SU-DHL-6 (cell line): ENCODE measurements at regions not wholly inside any gene's neighbourhood (a gene's known extent, or its start where the extent isn't known, plus 50 kb on each side); places are given as distances from the start of the nearest gene placed in this dataset.

Source experiments
- H2AFZ ChIP-seq: fragments of 200-600 bp; sonication (generic); 2 replicates; pipeline ENCODE4 v1.6.1; 2014; ENCODE audit warnings: low read depth, mild to moderate bottlenecking, moderate library complexity, mixed read lengths, antibody characterized with exemption, low read length; ENCODE audit not compliant: severe bottlenecking
- H3F3A ChIP-seq: fragments of 200-600 bp; shearing (Covaris generic); 2 replicates; pipeline ENCODE4 v1.6.0; 2016; ENCODE audit warnings: antibody characterized with exemption, mild to moderate bottlenecking; ENCODE audit not compliant: insufficient read depth
- H3K27ac ChIP-seq: fragments of 200-600 bp; sonication (generic); 2 replicates; pipeline ENCODE4 v1.5.1; 2016; ENCODE audit warnings: low read depth, mild to moderate bottlenecking, low read length, moderate library complexity, mixed read lengths
- H3K27me3 ChIP-seq: fragments of 200-600 bp; sonication (generic), shearing (Covaris generic); 2 replicates; pipeline ENCODE4 v1.6.0; 2014; ENCODE audit warnings: mild to moderate bottlenecking, low read length
- H3K36me3 ChIP-seq: fragments of 200-600 bp; sonication (generic); 2 replicates; pipeline ENCODE4 v1.6.1; 2014; ENCODE audit warnings: mild to moderate bottlenecking, low read length, mixed read lengths
- H3K4me2 ChIP-seq: fragments of 300-600, 200-600 bp; shearing (Covaris generic), sonication (generic); 2 replicates; pipeline ENCODE4 v1.6.0; 2014; ENCODE audit warnings: low read length, low read depth, mild to moderate bottlenecking; ENCODE audit not compliant: poor library complexity, severe bottlenecking
- H3K4me3 ChIP-seq: fragments of 200-600 bp; sonication (generic); 2 replicates; pipeline ENCODE4 v1.5.1; 2014; ENCODE audit warnings: antibody characterized with exemption, low read length, mild to moderate bottlenecking, mixed read lengths; ENCODE audit not compliant: insufficient read depth, poor library complexity, severe bottlenecking
- H3K79me2 ChIP-seq: fragments of 200-600 bp; sonication (generic); 2 replicates; pipeline ENCODE4 v1.6.1; 2014; ENCODE audit warnings: mild to moderate bottlenecking, low read length, moderate library complexity; ENCODE audit not compliant: insufficient read depth
- H3K9ac ChIP-seq: fragments of 200-600 bp; sonication (generic); 2 replicates; pipeline ENCODE4 v1.7.0; 2014; ENCODE audit warnings: mild to moderate bottlenecking, low read length
- H3K9me2 ChIP-seq: fragments of 200-600 bp; sonication (generic); replicated peaks from 2 replicates; pipeline ENCODE4 v1.6.1; 2014; ENCODE audit warnings: low read length; ENCODE audit not compliant: insufficient read depth
- H3K9me3 ChIP-seq: fragments of 200-600 bp; sonication (generic); 2 replicates; pipeline ENCODE4 v1.6.1; 2014; ENCODE audit warnings: low read length, mixed read lengths; ENCODE audit not compliant: insufficient read depth
- H4K20me1 ChIP-seq: fragments of 200-600 bp; sonication (generic); 2 replicates; pipeline ENCODE4 v1.6.1; 2014; ENCODE audit warnings: low read depth, mild to moderate bottlenecking, antibody characterized with exemption, low read length, moderate library complexity, mixed read lengths
- EZH2phosphoT487 ChIP-seq: fragments of 200-600 bp; sonication (generic), shearing (Covaris generic); conservative IDR thresholded peaks from 2 replicates; pipeline ENCODE4 v1.6.1; 2018; ENCODE audit warnings: mild to moderate bottlenecking, antibody characterized with exemption, low read length, moderate library complexity, mixed read lengths
- TF ChIP-seq, protein P1 (sequence below): fragments of 200-600 bp; sonication (generic); IDR thresholded peaks from one replicate; pipeline ENCODE4 v1.5.1; 2017; ENCODE audit warnings: antibody characterized with exemption, mild to moderate bottlenecking, low read length, moderate library complexity; ENCODE audit not compliant: insufficient read depth, poor library complexity, severe bottlenecking

DNA sequence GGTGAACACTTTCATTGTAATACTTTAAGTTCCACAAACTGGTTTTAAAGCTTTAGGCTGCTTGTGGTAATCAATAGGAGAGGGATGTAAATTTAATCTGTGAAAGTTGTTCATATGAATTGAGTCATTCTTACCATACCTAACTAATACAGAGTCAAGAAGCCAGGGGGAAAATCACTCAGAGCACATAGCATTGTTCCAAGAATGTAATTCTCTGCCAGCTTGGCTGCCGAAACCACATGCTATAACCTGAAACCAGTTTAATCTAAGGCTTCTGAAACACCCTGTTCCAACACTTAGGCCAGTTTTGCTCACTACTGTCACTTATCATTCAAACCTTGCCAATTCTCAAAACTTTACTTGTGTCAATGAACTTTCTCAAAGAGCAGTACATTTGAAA is 528.8 kb upstream of the GRAMD2B start:
- no peaks in the 10 kb centered on the region for H3K36me3 ChIP-seq
- no peak overlapping the region for H2AFZ ChIP-seq
- no peak overlapping the region for H3K4me2 ChIP-seq
- no peaks in the 10 kb centered on the region for H3K27me3 ChIP-seq
- no peak overlapping the region for H3K9ac ChIP-seq
- no peaks in the 10 kb centered on the region for H3K9me2 ChIP-seq
- no peak overlapping the region for H3K27ac ChIP-seq
- no peak overlapping the region for H3K4me3 ChIP-seq
- no peak for TF ChIP-seq EZH2phosphoT487
- TF ChIP-seq, protein P1, sequence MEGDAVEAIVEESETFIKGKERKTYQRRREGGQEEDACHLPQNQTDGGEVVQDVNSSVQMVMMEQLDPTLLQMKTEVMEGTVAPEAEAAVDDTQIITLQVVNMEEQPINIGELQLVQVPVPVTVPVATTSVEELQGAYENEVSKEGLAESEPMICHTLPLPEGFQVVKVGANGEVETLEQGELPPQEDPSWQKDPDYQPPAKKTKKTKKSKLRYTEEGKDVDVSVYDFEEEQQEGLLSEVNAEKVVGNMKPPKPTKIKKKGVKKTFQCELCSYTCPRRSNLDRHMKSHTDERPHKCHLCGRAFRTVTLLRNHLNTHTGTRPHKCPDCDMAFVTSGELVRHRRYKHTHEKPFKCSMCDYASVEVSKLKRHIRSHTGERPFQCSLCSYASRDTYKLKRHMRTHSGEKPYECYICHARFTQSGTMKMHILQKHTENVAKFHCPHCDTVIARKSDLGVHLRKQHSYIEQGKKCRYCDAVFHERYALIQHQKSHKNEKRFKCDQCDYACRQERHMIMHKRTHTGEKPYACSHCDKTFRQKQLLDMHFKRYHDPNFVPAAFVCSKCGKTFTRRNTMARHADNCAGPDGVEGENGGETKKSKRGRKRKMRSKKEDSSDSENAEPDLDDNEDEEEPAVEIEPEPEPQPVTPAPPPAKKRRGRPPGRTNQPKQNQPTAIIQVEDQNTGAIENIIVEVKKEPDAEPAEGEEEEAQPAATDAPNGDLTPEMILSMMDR, result no peak
- H3K9me3 ChIP-seq, result no peaks in the 10 kb centered on the region
- H4K20me1 ChIP-seq, result no peaks in the 10 kb centered on the region
- no peaks in the 10 kb centered on the region for H3F3A ChIP-seq
- H3K79me2 ChIP-seq, result no peaks in the 10 kb centered on the region

DNA sequence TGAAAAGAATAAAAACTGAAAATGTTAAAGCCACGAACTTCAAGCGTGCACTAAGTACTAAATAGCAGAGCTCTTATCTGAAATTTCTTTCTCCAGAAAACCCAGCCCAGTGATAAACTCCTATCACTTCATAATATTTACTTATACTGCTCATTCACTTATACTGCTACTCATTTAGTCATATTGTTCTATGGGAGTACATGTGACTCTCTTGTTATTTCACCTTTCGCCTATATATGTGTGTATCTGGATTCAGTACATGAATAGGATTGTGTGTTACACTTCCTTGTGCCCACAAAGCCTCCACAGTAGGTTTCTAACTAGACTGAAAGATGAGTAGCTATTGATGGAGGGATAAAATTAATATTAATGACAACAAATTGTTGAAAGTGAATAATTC is 526.8 kb upstream of the GRAMD2B start:
- Histone ChIP-seq H3K4me3 (no peak overlapping the region), H3K4me2 (no peak overlapping the region), H3K27ac (no peak overlapping the region), H4K20me1 (no peaks in the 10 kb centered on the region), H3K9me2 (no peaks in the 10 kb centered on the region), H2AFZ (no peak overlapping the region), H3K27me3 (no peaks in the 10 kb centered on the region), H3F3A (no peaks in the 10 kb centered on the region), H3K9me3 (no peaks in the 10 kb centered on the region), H3K9ac (no peak overlapping the region), H3K79me2 (no peaks in the 10 kb centered on the region), H3K36me3 (no peaks in the 10 kb centered on the region)
- TF ChIP-seq, protein P1, result no peak
- no peak for TF ChIP-seq EZH2phosphoT487

DNA sequence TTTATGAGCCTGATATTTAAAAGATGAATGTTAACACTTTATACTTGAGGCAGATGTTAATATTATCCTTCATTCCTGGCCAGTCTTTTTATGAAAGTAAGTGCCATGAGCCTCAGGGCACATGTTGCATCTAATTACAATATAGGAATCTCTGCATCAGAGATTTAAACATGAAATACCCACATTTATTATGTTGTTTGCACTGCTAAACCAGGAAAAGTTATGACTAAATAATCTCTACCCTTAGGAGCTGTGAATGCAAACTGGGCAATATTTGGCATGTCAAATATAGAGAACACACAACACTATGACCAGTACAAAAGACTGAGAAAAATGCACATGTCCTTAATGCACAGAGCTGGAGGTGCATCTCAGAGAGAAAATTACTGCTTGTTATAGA is 526.1 kb upstream of the GRAMD2B start:
- Histone ChIP-seq H3K9ac (no peak overlapping the region), H4K20me1 (no peaks in the 10 kb centered on the region), H3K4me2 (no peak overlapping the region), H3K79me2 (no peaks in the 10 kb centered on the region), H3K36me3 (no peaks in the 10 kb centered on the region), H3K4me3 (no peak overlapping the region), H3K9me3 (no peaks in the 10 kb centered on the region), H3F3A (no peaks in the 10 kb centered on the region), H2AFZ (no peak overlapping the region), H3K27me3 (no peaks in the 10 kb centered on the region), H3K27ac (no peak overlapping the region), H3K9me2 (no peaks in the 10 kb centered on the region)
- TF ChIP-seq, protein P1, result no peak
- TF ChIP-seq EZH2phosphoT487, result no peak
